HEK293T (cell line): ENCODE measurements at regions not wholly inside any gene's neighbourhood (a gene's known extent, or its start where the extent isn't known, plus 50 kb on each side); places are given as distances from the start of the nearest gene placed in this dataset.

Source experiments
- CTCF ChIA-PET: fragments of 350-600 bp; formaldehyde crosslinking; extraction: SDS; loops from one replicate; lab custom pipeline; 2021; ENCODE audit warnings: antibody characterized with exemption, inconsistent platforms; lab: Yijun Ruan, JAX
- POLR2A ChIA-PET: fragments of 350-600 bp; formaldehyde crosslinking; extraction: SDS; loops from one replicate; lab custom pipeline; 2020; ENCODE audit warnings: antibody characterized with exemption, inconsistent platforms; lab: Yijun Ruan, JAX
- DNase-seq: peaks from one replicate; pipeline ENCODE4 v3.0.0; 2012; ENCODE audit warnings: mixed read lengths; ENCODE audit errors: extremely low spot score
- ARNT ChIP-seq: fragments of 450-650 bp; IDR thresholded peaks from 2 replicates; pipeline ENCODE4 v1.6.1; 2017; ENCODE audit warnings: mild to moderate bottlenecking
- BHLHE40 ChIP-seq: fragments of 450-650 bp; IDR thresholded peaks from 2 replicates; pipeline ENCODE4 v1.6.1; 2016; ENCODE audit warnings: mild to moderate bottlenecking, moderate library complexity, borderline replicate concordance
- CTBP1 ChIP-seq: fragments of 450-650 bp; IDR thresholded peaks from 2 replicates; pipeline ENCODE4 v1.6.1; 2016; ENCODE audit warnings: borderline replicate concordance
- ELF4 ChIP-seq: fragments of 450-650 bp; IDR thresholded peaks from 2 replicates; pipeline ENCODE4 v1.6.1; 2017; ENCODE audit warnings: antibody characterized with exemption
- FOXA1 ChIP-seq: fragments of 450-650 bp; IDR thresholded peaks from 2 replicates; pipeline ENCODE4 v1.6.1; 2016; ENCODE audit warnings: mild to moderate bottlenecking
- FOXK2 ChIP-seq: fragments of 450-650 bp; IDR thresholded peaks from 2 replicates; pipeline ENCODE4 v1.6.1; 2016; ENCODE audit warnings: mild to moderate bottlenecking
- FOXM1 ChIP-seq: fragments of 450-650 bp; IDR thresholded peaks from 2 replicates; pipeline ENCODE4 v1.6.1; 2017; ENCODE audit warnings: mild to moderate bottlenecking, borderline replicate concordance
- HDGF ChIP-seq: fragments of 450-650 bp; IDR thresholded peaks from 2 replicates; pipeline ENCODE4 v1.6.1; 2017; ENCODE audit warnings: antibody characterized with exemption, borderline replicate concordance
- L3MBTL2 ChIP-seq: fragments of 450-650 bp; conservative IDR thresholded peaks from 2 replicates; pipeline ENCODE4 v1.6.1; 2016; ENCODE audit warnings: mild to moderate bottlenecking
- LEF1 ChIP-seq: fragments of 450-650 bp; IDR thresholded peaks from 2 replicates; pipeline ENCODE4 v1.6.1; 2017; ENCODE audit warnings: mild to moderate bottlenecking, borderline replicate concordance
- NFRKB ChIP-seq: fragments of 450-650 bp; IDR thresholded peaks from 2 replicates; pipeline ENCODE4 v1.6.1; 2016; ENCODE audit warnings: mild to moderate bottlenecking, moderate library complexity
- SP1 ChIP-seq: fragments of 450-650 bp; IDR thresholded peaks from 2 replicates; pipeline ENCODE4 v1.6.1; 2017
- SUZ12 ChIP-seq: fragments of 450-650 bp; IDR thresholded peaks from 2 replicates; pipeline ENCODE4 v1.6.1; 2016; ENCODE audit warnings: mild to moderate bottlenecking
- TARDBP ChIP-seq: fragments of 450-650 bp; IDR thresholded peaks from 2 replicates; pipeline ENCODE4 v1.6.1; 2016
- ZNF384 ChIP-seq: fragments of 450-650 bp; IDR thresholded peaks from 2 replicates; pipeline ENCODE4 v1.6.1; 2016
- TF ChIP-seq, protein P1 (sequence below): fragments of 450-650 bp; IDR thresholded peaks from 2 replicates; pipeline ENCODE4 v1.6.1; 2016

DNA sequence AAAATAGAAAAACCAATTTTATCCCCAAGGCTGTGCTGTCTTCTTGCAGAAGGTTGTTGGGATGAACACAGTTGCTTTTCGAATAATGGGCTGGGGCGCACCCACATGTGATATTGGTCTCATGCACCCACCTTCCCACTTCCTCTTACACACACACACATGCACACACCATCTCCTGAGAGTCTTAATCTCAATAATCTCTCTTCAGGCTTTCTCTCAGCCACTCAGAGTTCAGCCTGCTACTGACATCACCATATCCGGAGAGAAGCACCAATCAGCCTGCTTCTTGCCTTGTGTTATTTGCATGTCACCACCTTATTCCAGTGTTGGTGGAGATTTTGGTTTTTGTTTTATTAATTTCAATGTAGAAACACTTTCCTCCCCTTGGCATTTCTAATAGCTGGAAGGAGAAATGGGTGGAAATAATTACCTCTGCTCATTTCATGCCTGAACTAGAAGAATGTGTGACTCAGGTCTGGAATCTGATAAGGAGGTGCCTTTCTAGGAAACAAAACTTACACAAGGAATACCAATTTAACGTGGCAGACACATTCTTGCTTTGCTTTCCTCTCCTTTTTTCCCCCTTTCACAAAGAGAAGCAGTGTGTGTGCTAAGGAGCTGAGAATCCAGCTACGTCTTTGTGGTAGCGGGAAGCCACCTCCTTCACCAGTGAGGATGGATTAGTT lies 400.2 kb downstream of the MID1IP1 start:
- ChIA-PET POLR2A (no interaction called here), CTCF (interaction anchor here (0.7 kb wide), 1 partner anchor 452 kb away, joined by 3 read pairs; no protein-coding TSS in a partner anchor)
- TF ChIP-seq BHLHE40 (no peak), ZNF384 (no peak), ARNT (no peak), FOXK2 (no peak), L3MBTL2 (no peak)
- DNase-seq: no peak

DNA sequence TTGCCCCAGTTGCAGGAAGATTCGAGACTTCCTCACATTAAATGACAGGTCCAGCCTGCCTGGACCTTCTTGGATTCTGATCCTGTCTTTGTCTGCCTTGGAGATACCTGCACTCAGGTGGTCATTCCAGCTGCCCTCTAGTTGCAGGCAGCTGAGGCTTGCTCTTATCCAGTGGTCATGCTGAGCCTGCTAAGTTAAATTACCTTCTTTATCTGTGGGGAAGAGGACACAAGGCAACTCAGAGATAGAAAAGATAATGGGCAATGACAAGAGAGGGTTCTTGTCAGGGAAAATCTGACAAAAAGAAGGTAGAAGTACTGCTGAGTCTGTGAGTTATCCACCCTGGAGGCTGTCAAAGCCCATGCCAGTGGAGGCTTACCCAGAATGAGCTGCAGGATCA lies 401.4 kb downstream of the MID1IP1 start:
- ChIA-PET CTCF (no interaction called here), POLR2A (no interaction called here)
- TF ChIP-seq BHLHE40: no peak
- no peak for TF ChIP-seq CTBP1
- TF ChIP-seq, protein P1, sequence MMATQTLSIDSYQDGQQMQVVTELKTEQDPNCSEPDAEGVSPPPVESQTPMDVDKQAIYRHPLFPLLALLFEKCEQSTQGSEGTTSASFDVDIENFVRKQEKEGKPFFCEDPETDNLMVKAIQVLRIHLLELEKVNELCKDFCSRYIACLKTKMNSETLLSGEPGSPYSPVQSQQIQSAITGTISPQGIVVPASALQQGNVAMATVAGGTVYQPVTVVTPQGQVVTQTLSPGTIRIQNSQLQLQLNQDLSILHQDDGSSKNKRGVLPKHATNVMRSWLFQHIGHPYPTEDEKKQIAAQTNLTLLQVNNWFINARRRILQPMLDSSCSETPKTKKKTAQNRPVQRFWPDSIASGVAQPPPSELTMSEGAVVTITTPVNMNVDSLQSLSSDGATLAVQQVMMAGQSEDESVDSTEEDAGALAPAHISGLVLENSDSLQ: no peak
- TF ChIP-seq ZNF384: no peak
- TF ChIP-seq ARNT: no peak
- TF ChIP-seq LEF1: no peak
- TF ChIP-seq TARDBP: no peak
- TF ChIP-seq HDGF: no peak
- no peak for TF ChIP-seq FOXA1
- TF ChIP-seq L3MBTL2: no peak
- no peak for TF ChIP-seq SUZ12
- TF ChIP-seq SP1: no peak
- TF ChIP-seq FOXM1: no peak
- TF ChIP-seq ELF4: no peak
- TF ChIP-seq FOXK2: no peak
- TF ChIP-seq NFRKB: no peak
- DNase-seq: no peak

DNA sequence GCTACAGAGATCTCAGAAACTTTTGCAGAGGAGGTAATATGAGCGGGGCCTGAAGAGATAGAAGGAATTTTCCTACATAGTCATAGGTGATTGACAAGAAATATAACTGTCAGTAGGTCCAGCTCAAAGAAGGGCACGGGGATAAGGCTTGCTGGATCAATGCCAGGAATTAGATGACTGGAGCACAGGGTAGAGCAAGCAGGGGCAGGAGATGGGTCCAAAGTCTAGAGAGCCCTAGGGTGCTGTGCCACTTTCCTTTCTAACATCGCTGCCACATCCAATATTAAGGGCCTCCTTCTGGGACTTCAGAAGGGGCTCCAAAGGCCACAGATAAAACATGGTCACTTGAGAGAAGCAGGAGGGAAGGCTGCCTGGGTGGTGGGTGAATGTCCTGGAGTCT lies 402.2 kb downstream of the MID1IP1 start:
- DNase-seq: no peak
- POLR2A ChIA-PET: no interaction called here
- CTCF ChIA-PET: no interaction called here
- TF ChIP-seq FOXK2: no peak
- TF ChIP-seq ELF4: no peak
- TF ChIP-seq HDGF: no peak
- TF ChIP-seq FOXA1: no peak
- TF ChIP-seq ARNT: no peak
- no peak for TF ChIP-seq SP1

DNA sequence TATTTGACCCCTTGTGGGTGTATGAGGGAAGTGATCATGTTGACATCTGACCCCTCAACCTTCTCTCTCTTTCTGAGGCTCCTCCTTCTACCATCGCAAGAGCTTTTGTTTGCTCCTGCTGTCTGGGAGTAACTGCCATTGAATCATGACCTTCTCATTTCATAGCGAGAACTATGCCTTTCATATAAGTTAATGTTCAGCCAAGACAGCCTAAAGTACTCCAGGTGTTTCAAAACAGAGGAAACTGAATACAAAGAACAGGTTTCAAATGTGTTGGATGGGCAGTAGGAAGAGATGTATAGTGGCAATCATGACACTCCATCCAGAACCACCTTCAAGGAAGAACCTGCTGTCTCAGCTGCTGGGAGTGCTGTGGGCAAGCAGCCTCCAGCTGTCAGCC lies 403.1 kb downstream of the MID1IP1 start:
- DNase-seq: no peak
- no peak for TF ChIP-seq HDGF
- no peak for TF ChIP-seq FOXM1
- no peak for TF ChIP-seq TARDBP
- TF ChIP-seq CTBP1: no peak
- no peak for TF ChIP-seq SP1
- TF ChIP-seq, protein P1: no peak
- no peak for TF ChIP-seq LEF1
- no peak for TF ChIP-seq FOXA1
- TF ChIP-seq SUZ12: no peak
- no peak for TF ChIP-seq FOXK2
- CTCF ChIA-PET: no interaction called here
- POLR2A ChIA-PET: no interaction called here

DNA sequence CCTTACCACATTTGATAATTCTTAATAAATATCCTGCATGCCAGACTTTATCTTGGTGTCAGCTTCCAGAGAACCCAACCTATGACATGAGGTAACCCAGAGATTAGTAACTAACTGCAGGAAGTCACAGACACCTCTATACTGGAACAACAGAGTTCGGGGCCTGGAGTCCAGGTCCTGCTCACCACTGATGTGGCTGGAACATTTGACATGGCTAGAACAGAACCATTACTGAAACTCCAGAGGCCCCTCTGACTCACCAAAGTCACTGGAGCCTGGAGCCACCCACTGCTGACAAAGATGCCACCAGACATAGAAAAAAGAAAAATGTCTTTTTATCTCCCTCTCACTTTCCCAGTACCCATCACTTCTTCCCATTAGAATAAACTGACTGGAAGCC lies 403.7 kb downstream of the MID1IP1 start:
- TF ChIP-seq L3MBTL2 (no peak), ZNF384 (no peak)
- no peak for DNase-seq
- ChIA-PET CTCF (no interaction called here), POLR2A (no interaction called here)

DNA sequence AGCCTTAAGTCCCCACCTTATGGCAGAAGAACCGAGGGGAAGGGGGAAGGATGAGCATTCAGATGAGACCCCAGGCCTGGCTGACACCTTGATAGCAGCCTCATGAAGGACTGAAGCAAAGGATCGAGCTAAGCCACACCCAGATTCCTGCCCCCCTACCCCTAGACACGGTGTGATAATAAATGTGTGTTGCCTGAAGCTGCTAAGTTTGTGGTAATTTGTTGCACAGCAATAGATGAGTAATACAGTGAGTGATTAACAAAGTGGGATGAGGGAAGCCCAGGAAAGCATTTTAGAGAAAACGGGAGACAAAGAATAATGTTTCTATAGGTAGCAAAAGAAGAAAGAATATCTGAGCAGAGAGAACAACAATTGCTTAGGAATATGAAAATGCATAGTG lies 404.2 kb downstream of the MID1IP1 start:
- no peak for DNase-seq
- no peak for TF ChIP-seq BHLHE40
- ChIA-PET POLR2A (no interaction called here), CTCF (no interaction called here)

DNA sequence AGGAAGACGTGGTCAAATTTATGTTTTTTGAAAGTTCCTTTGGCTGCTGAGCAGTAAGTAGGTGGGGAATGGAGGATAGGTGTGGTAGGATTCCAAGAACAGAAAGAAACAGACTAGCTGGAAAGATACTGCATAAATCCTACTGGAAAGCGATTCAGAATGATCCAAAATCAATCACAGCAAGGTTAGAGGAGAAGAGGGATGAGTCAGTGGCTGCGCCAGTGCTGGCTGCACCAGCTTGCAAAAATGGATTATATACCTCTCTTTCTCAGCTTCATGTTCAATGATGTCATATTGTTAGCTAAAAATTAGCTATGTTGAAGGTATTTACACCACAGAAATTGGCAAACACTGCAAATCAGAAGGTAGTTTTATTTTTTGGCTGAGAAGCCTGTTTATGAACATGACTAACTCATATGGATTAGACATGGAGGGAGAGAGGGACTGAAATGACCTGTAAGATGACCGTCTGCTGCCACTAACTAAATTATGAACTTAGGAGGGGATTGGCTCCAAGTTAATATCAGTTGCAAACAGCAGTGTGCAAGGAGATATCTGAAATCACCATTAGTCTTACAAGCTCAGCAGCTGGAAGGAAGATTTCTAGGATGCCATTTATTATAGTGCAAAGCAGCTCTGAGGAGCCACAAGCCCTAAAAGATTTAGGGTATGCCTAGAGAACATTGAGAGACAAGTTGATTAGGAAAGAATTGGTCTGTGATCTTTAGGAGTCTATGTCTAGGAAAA lies 405.3 kb downstream of the MID1IP1 start:
- TF ChIP-seq ZNF384 (no peak), SUZ12 (no peak), FOXA1 (no peak)
- ChIA-PET CTCF (no interaction called here), POLR2A (no interaction called here)
- no peak for DNase-seq

DNA sequence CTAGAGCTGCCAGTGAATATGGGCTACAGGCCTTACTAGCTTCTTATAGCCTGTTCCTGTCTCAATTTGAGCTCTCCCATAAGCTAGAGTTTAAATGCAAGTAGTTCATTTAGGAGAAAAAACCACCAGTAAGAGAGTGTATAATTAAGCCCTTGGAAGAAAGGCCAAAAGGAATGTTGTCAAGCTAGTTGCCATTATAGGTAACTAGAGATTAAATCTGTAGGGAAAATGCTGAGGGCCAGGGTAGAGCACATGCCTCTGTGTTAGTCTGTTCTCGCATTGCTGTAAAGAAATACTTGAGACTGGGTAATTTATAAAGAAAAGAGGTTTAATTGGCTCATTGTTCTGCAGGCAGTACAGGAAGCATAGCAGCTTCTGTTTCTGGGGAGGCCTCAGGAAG lies 410.2 kb downstream of the MID1IP1 start:
- no peak for TF ChIP-seq BHLHE40
- TF ChIP-seq, protein P1: no peak
- TF ChIP-seq ELF4: no peak
- no peak for TF ChIP-seq HDGF
- TF ChIP-seq ARNT: no peak
- POLR2A ChIA-PET: no interaction called here
- no peak for DNase-seq
- CTCF ChIA-PET: no interaction called here
